Fibroblast of villous mesenchyme (primary cell): ENCODE measurements at regions not wholly inside any gene's neighbourhood (a gene's known extent, or its start where the extent isn't known, plus 50 kb on each side); places are given as distances from the start of the nearest gene placed in this dataset.

Experiments
- DNase-seq: peaks from one replicate; pipeline ENCODE4 v3.0.0-alpha.2; 2010; ENCODE audit warnings: low read depth
- H3K4me3 ChIP-seq: 2 replicates; pipeline ENCODE4 v1.5.1; 2011; ENCODE audit warnings: low read depth, mild to moderate bottlenecking, low read length
- TF ChIP-seq, protein P1 (sequence below): IDR thresholded peaks from 2 replicates; pipeline ENCODE4 v1.5.1; 2012; ENCODE audit warnings: low read depth, mild to moderate bottlenecking, low read length; ENCODE audit not compliant: insufficient read depth

DNA sequence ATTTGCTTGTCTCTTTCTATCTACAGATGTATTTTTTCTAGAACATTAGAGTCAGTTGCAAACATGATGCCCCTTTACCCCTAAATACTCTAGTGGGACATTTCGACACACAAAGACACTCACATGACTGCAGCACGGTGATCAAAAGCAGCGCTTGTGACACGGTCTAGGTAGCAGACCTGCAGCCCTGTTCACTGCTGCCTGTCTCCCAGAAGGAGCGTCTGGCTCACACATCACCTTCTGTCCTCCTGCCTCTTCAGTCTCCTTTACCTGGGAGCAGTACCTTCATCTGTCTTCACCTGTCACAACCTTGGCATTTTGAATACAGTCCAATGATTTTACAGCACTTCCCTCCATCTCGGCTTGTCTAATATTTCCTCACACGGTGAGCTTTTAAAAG lies 51.9 kb upstream of the SH3PXD2B start:
- H3K4me3 ChIP-seq = no peak overlapping the region
- DNase-seq = no peak
- TF ChIP-seq, protein P1, sequence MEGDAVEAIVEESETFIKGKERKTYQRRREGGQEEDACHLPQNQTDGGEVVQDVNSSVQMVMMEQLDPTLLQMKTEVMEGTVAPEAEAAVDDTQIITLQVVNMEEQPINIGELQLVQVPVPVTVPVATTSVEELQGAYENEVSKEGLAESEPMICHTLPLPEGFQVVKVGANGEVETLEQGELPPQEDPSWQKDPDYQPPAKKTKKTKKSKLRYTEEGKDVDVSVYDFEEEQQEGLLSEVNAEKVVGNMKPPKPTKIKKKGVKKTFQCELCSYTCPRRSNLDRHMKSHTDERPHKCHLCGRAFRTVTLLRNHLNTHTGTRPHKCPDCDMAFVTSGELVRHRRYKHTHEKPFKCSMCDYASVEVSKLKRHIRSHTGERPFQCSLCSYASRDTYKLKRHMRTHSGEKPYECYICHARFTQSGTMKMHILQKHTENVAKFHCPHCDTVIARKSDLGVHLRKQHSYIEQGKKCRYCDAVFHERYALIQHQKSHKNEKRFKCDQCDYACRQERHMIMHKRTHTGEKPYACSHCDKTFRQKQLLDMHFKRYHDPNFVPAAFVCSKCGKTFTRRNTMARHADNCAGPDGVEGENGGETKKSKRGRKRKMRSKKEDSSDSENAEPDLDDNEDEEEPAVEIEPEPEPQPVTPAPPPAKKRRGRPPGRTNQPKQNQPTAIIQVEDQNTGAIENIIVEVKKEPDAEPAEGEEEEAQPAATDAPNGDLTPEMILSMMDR = no peak

DNA sequence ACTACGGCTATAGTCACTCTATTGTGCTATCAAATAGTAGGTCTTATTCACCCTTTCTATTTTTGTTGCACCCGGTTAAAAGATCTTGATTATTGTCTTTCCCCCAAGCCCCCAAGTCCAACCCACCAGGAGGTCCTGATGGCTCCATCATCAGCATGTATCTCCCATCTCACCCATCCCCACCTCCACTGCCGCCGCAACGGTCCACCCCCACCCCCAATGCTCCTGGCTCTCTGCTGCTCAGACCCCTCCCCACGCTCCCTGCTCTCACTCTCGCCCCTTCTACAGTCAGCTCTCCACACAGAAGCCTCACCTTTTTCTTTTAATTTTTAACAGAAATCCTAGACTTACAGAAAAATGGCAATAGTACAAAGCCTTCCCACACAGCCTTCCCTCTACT lies 51.5 kb upstream of the SH3PXD2B start:
- TF ChIP-seq, protein P1 = no peak
- no peak for DNase-seq
- no peak overlapping the region for H3K4me3 ChIP-seq

DNA sequence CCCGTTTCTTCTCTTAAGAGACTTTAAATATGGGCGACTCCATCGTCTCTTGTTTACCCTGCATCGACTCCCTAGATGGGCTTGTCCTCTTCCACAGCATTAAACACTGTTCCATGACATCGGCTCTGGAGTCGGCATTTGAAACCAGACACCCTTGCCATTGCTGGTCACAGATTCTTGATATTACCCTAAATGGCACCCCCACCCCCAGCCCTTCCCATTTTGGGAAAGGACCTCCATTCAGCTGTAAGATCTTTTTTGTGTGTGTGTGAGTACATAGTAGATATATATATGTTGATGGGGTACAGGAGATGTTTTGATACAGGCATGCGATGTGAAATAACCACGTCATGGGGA lies 51.1 kb upstream of the SH3PXD2B start:
- H3K4me3 ChIP-seq = no peak overlapping the region
- DNase-seq = no peak
- TF ChIP-seq, protein P1 = no peak

DNA sequence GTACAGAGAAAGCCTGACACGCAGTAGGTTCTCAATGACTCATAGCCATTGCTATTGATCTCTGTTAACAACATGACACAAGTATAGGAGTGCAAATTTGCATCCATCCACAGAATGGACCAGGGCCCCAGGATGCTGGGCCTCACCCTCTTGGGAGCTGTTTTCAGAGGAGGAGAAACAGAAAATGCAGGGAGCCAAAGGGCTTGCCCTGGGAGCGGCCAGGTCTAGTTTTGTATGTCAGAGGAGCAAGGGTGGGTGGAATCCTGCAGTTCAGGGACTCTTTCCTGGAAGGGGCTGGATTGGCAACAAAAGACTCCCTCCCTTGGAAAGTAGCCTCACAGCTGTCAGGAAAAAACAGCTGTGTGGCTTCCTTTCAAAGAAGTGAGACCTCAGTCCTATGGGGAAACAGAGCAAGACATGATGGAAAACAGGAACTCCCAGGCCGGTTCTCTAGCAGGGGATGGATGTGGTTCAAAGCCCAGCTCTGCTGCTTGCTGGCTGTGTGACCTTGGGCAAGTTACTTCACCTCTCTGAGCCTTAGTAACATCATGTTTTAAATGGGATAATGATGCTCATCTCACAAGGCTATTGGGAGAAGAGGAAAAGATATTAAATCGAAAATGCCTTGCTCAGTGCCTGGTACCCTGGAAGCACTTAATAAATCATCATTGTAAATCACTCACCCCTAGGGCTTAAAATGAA lies 50.5 kb upstream of the SH3PXD2B start:
- no peak for DNase-seq
- no peak overlapping the region for H3K4me3 ChIP-seq
- TF ChIP-seq, protein P1 = no peak

DNA sequence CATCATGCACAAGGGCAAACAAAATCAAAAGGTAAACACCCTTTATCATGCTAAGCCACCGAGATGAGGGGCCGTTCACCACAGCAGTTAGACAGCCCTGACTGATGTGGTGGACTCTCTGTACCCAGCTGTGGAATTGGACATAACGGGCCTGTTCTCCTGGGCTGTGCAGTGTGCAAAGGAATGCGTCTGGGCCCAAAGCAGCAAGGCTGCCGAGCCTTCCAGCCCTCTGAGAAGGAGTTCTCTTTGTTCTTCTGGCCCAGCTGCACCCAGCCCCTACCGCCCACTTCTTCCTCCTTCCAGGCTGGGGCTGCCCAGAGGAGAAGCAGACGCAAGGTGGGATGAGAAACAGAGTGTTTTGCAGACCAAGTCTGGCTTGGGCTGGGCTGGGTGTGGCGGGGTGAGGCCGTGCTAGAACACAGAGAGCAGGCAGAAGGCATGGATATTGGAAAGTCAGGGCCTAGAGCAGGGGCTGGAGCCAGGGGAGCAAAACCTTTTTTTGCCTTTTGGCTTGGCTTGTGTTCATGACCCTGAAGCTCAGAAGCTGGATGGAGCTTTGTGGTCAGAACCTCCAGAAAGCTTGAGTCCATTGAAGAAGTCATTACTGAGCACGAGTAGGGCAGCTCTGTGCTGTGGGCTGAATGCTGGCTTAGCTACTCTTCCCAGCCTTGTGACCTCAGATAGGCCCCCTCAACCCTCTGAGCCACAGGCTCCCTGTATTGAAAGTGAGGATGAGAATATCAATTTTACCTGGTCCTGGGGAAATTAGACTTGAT lies 49.8 kb upstream of the SH3PXD2B start:
- DNase-seq = no peak
- TF ChIP-seq, protein P1 = no peak
- no peak overlapping the region for H3K4me3 ChIP-seq
